ENCODE measurements at regions not wholly inside any gene's neighbourhood (a gene's known extent, or its start where the extent isn't known, plus 50 kb on each side); places are given as distances from the start of the nearest gene placed in this dataset.
A peak's percentile ranks its signal among the peaks of the same experiment; 100 is the strongest.

DNA sequence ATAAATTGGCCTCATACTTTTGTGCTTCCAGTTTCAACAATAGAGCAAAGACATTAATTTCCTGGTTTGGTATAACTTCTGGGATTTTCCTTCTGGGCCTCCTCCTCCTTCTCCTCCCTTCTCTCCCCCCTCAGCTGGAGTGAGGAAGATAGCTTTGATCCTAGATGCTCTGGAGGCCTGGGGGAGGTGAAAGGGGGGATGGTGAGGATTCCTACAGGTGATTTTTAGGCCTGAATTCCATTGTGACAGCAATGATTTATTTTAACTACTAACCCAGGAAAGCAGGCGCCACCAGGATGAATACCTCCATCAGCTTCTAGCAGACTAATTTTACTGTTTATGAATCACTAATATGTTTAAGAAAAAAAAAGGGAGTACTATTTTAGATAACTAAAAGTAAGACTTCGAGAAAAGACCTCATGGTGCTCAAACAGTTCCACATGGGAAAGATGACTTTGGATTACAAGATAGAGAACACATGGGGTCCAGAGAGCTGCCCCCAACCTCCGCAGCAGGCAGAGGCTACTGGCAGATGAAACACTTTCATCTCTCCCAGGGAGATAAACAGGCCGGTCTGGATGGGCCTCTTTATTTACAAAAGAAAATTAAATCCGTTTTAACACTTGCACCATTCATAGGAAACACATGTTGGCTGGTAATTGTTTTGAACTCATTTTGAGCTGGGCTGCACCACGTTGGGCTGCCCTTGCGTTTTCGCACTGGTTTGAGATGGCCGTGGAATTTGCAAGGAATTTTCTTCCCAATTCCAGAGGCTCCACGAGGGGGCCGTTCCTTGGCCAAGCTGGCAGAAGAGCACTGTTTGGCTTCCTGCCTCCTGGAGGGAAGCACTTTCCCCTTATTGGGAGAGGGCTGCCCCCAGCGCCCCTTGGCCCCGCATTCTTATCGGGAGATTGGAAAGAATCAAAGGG is 125.1 kb upstream of the STX18 start:
- intact Hi-C loops (cut with micrococcal nuclease; ENCODE audit: unreplicated experiment) = no loop called here
- Histone ChIP-seq H3K9me3 (ENCODE audit: insufficient read depth, low read depth) (no peaks in the 10 kb centered on the region), H3F3A (ENCODE audit: insufficient read depth, low read depth) (no peaks in the 10 kb centered on the region), H3K79me2 (ENCODE audit: low read depth) (no peaks in the 10 kb centered on the region), H3K27me3 (ENCODE audit: insufficient read depth, low read depth) (no peaks in the 10 kb centered on the region), H3K4me1 (replicated peaks; ENCODE audit: insufficient read depth) (peaks cover 12% of the 10 kb centered on the region; the same call in 1 of the 2 replicates), H4K20me1 (ENCODE audit: insufficient read depth) (no peaks in the 10 kb centered on the region), H3K4me2 (no peak overlapping the region), H3K36me3 (ENCODE audit: low read depth) (no peaks in the 10 kb centered on the region), H3K4me3 (no peak overlapping the region), H3K27ac (no peak overlapping the region), H3K9me2 (ENCODE audit: insufficient read depth) (no peaks in the 10 kb centered on the region), H2AFZ (no peak overlapping the region)
- DNase-seq = peak in 1 of 2 experiments; percentile 60
- BruUV-seq (replicated peaks) = no TSS peak
- ChIA-PET CTCF (no interaction called here), POLR2A (ENCODE audit: unreplicated experiment) (interaction anchor here (0.5 kb wide), 1 partner anchor 113 kb away, joined by 3 read pairs; no protein-coding TSS in a partner anchor)
- no peak for TF ChIP-seq EZH2 (IDR thresholded peaks at IDR 0.05; ENCODE audit: low read depth)
- TF ChIP-seq, protein P1, sequence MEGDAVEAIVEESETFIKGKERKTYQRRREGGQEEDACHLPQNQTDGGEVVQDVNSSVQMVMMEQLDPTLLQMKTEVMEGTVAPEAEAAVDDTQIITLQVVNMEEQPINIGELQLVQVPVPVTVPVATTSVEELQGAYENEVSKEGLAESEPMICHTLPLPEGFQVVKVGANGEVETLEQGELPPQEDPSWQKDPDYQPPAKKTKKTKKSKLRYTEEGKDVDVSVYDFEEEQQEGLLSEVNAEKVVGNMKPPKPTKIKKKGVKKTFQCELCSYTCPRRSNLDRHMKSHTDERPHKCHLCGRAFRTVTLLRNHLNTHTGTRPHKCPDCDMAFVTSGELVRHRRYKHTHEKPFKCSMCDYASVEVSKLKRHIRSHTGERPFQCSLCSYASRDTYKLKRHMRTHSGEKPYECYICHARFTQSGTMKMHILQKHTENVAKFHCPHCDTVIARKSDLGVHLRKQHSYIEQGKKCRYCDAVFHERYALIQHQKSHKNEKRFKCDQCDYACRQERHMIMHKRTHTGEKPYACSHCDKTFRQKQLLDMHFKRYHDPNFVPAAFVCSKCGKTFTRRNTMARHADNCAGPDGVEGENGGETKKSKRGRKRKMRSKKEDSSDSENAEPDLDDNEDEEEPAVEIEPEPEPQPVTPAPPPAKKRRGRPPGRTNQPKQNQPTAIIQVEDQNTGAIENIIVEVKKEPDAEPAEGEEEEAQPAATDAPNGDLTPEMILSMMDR (conservative IDR thresholded peaks at IDR 0.05) = no peak

DNA sequence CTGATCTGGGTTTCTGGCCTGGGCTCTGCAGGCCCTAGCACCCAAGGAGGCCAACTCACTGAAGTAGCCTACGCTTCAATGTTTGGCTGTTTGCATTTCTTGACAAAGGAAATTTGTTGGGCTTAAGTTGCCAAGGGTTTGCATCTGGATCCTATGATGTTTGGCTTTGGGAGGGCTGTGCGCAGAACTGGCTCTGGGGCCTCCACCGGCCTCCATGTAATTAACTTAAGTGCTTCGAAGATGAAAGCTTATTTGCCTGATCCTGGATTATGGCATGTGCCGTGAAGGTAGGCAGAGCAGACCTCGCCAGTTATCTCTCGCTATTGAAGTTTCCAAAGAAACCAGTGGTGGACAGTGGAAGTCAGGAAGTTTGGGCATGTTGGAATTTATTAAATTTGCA is 124.3 kb upstream of the STX18 start:
- no peaks in the 10 kb centered on the region for H3K9me2 ChIP-seq (ENCODE audit: insufficient read depth)
- H3K4me3 ChIP-seq = no peak overlapping the region
- intact Hi-C loops (cut with micrococcal nuclease; ENCODE audit: unreplicated experiment) = no loop called here
- TF ChIP-seq, protein P1 (conservative IDR thresholded peaks at IDR 0.05) = no peak
- TF ChIP-seq EZH2 (IDR thresholded peaks at IDR 0.05; ENCODE audit: low read depth) = no peak
- no peak for DNase-seq
- BruUV-seq (replicated peaks) = no TSS peak
- no peaks in the 10 kb centered on the region for H3K79me2 ChIP-seq (ENCODE audit: low read depth)
- H3K27me3 ChIP-seq (ENCODE audit: insufficient read depth, low read depth) = no peaks in the 10 kb centered on the region
- H3K27ac ChIP-seq = no peak overlapping the region
- ChIA-PET POLR2A (ENCODE audit: unreplicated experiment) (no interaction called here), CTCF (no interaction called here)
- H3K9me3 ChIP-seq (ENCODE audit: insufficient read depth, low read depth) = no peaks in the 10 kb centered on the region
- H3K4me2 ChIP-seq = no peak overlapping the region
- no peaks in the 10 kb centered on the region for H3K36me3 ChIP-seq (ENCODE audit: low read depth)
- H2AFZ ChIP-seq = no peak overlapping the region
- H3F3A ChIP-seq (ENCODE audit: insufficient read depth, low read depth) = no peaks in the 10 kb centered on the region
- peaks cover 12% of the 10 kb centered on the region; the same call in 1 of the 2 replicates for H3K4me1 ChIP-seq (replicated peaks; ENCODE audit: insufficient read depth)
- H4K20me1 ChIP-seq (ENCODE audit: insufficient read depth) = no peaks in the 10 kb centered on the region

DNA sequence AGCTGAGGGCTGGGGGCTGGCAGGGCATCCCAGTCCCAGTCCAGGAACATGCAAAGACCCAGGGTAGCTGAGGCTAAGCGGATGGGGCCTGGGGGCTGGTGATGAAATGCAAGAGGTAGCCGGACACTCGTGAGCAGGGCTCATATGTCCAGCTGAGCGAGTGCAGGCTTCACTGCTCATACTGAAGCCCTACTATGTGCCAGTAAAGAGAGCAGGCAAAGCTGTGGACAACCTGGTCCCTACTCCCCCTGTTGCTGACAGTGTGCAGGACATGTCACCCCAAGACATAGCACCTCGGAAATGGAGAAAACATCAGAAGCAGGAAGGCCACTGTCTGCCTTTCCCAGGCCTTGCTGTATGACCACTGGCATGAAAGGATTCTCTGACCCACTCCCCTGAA is 122.4 kb upstream of the STX18 start:
- intact Hi-C loops (cut with micrococcal nuclease; ENCODE audit: unreplicated experiment) = no loop called here

More for the DNA sequence above, 122.4 kb upstream of the STX18 start:
- no peak overlapping the region for H3K4me3 ChIP-seq
- H3K4me2 ChIP-seq = no peak overlapping the region
- POLR2A ChIA-PET (ENCODE audit: unreplicated experiment) = no interaction called here
- H3K27ac ChIP-seq = no peak overlapping the region
- TF ChIP-seq, protein P1 (conservative IDR thresholded peaks at IDR 0.05) = no peak
- peaks cover 31% of the 10 kb centered on the region for H3K4me1 ChIP-seq (replicated peaks; ENCODE audit: insufficient read depth)
- no peaks in the 10 kb centered on the region for H3K79me2 ChIP-seq (ENCODE audit: low read depth)
- H4K20me1 ChIP-seq (ENCODE audit: insufficient read depth) = no peaks in the 10 kb centered on the region
- no peaks in the 10 kb centered on the region for H3K9me2 ChIP-seq (ENCODE audit: insufficient read depth)
- CTCF ChIA-PET = no interaction called here
- peaks cover 9% of the 10 kb centered on the region; the same call in 1 of the 2 replicates for H3F3A ChIP-seq (ENCODE audit: insufficient read depth, low read depth)
- H2AFZ ChIP-seq = no peak overlapping the region
- no TSS peak for BruUV-seq (replicated peaks)
- no peaks in the 10 kb centered on the region for H3K36me3 ChIP-seq (ENCODE audit: low read depth)
- no peaks in the 10 kb centered on the region for H3K27me3 ChIP-seq (ENCODE audit: insufficient read depth, low read depth)
- no peak for DNase-seq
- no peaks in the 10 kb centered on the region for H3K9me3 ChIP-seq (ENCODE audit: insufficient read depth, low read depth)

Data from PC-9 (cell line).